Activated CD4-positive, CD25-positive, alpha-beta regulatory T cell treated with anti-CD3 and anti-CD28 coated beads, Interleukin-2, amount 50 U/mL, for 72 hours (primary cell): ENCODE measurements at regions not wholly inside any gene's neighbourhood (a gene's known extent, or its start where the extent isn't known, plus 50 kb on each side); places are given as distances from the start of the nearest gene placed in this dataset.

Experiments
- DNase-seq: peaks from one replicate; pipeline ENCODE4 v3.0.0; 2021

DNA sequence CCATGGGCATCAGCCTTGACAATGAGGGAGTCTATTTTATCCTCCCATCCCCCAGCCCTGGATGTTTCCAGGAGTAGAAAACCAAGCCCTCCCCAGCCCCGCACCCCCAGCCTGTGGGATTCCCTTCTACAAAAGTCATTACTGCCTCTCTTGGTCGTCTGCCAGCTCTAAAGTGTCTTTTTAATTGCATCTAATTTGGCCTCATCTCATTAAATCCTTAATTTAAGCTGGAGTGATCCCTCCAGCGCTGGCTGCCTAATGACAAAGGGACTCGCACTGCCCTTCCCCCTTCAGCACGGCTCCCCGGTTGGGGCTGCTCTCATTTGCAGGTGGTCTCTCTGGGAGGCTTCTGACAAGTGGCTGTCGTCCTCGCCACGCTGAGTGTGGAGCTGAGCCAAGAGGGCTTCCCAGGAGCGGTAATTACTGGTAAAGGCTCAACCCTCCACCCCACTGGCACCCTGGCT is 107.9 kb upstream of the ALDH1B1 start:
- no peak for DNase-seq

DNA sequence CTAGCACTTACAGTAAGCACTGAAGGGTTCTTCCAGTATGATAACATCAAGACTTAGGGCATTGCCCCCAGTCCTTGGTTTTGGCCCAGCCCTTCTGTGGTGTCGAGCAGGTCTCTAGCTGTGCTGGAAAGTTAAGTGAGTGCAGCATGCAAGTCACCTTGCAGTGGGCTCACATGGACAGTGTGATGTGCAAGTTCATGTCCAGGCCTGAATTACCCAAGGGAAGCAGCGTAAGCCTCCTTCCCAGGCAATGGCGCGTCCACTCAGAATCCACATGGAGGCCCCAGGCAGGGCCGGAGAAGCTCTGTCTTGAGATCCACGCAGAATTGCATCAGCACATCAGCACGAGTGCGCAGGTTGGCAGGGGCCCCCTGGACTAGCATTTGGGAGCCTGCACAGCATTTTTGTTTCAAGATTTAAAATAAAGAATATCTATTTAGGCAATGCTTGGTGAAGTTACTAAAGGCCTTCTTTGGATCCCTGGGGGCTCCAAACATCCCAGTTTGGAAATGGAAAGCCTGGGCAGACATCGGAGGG is 108.4 kb upstream of the ALDH1B1 start:
- DNase-seq = no peak

DNA sequence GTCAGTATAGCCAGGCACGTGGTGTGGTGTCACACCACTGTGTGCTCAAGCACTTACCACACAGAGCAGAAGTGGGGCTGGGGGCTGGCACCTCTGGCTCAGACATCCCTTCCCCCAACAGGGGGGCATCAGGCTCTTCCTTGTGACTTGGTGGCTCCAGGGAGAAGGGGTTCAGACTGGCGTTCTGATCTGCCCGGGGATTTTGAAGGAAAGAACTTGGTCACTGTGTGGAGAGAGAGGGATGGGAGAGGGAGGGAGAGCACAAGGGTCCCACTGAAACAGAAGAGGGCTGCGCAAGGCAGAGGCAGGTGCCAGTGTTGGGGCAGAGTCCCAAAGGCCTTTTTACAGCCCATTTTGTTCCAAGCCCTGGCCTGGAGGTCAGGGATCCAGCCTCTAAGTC is 109.7 kb upstream of the ALDH1B1 start:
- DNase-seq = no peak

DNA sequence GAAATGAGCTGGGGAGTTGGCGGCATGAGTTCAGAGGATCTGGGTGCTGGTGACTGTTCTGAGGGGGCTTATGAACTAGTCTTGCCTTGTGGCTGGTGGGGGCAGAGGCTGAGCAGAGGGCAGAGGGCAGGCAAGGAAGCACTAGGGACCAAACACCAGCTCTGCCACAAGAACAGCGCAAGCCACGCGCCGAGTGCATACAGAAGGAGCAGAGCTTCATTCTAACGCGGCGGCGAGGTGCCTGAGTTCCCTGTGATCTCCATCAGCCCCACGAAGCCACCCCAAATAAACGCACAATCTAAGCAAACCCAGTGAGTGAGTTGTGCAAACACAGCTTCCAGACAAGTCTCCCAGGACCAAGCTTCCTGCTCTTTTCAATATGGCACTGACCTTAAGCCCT is 110.6 kb upstream of the ALDH1B1 start:
- no peak for DNase-seq

DNA sequence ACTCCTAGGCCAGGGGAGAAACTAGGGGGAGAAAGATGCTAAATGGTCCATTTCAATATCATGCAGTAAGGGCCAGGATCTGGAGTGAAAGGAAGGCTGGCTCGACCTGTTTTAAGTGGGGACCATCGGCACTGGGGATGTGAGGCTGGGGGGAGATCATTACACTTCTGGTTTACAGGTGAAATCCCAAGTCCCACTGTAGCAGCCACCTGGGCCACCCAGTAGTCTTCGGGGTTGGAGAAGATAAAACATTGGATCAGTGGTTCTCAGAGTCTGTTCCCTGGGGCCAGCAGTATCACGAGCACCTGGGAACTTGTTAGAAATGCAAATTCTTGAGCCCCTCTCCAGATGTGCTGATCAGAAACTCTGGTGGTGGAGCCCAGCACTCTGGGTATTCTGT is 111.3 kb upstream of the ALDH1B1 start:
- DNase-seq = no peak

DNA sequence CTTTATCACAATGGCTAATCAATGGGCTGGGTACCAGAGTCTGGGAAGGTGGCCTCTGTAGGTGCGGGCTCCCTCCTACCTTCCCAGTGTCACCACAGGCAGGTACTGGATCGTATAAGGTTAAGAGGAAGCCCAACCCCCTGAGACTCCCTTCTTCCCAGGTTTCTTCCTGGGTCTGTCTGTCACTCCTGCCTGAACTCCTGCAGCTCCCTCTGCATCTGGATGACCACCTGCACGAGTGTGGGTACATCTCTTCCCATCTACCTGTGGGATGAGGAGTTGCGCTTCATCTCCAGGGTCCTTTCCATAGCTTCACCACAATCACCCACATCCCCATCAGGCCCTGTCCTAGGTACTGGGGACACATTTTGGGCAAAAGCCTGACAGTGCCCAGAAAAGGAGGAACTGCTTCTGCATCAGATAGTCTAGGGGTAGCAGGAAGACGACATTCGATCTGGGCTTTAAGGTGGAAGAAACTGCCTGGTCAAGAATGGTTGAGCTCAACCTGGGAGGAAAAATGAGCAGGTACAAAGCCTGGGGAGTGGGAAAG is 112.2 kb upstream of the ALDH1B1 start:
- DNase-seq = no peak

DNA sequence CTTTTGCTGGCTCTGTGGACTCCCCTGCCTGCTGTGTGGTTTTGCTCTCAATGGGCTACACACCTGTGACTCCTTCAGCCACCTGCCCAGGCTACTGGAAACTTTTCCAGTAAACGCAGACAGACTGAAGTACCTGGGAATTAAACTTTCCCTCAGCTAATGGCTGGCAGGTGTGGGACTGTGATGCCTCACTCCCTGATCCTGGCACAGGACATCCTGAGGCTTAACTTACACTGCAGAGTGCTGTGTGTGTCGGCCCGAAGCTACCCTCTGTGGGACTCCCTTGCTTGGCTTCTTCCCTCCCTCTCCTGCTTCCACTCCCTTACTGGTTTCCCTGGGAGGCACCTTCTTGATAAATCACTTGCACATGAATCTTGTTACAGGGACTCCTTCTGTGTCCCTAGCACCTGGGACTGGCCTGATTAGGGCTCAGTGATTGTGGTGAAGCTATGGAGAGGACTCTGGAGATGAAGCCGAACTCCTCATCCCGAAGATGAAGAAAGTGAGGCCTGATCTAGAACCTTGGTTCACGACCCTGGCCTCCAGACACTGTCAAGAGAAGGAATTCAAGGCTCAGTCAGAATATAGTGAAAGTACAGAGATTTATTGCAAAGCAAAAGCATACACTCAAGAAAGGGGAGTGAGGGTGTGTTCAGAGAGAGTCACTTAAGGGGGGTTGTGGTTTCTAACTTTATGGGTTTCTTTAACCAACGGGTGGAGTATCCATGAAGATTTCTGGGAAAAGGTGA is 113.4 kb upstream of the ALDH1B1 start:
- no peak for DNase-seq

DNA sequence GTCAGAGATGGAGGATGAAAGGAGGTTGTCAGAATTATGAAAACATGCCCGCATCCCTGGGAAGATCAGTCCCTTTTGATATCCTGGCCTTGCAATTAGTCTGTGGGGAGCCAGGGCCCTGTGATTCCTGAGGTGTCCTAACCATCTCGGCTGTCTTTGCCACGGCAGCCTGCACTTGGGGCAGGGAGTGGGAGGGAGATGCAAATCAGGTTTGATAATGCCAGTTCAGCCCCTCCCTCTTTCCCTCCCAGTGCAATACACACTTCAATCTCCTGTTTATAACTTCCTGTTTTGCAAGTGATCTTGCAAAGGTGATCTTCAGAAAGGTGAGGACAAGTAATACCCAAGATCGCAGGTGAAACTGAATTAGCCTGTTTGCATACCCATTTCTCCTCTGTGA is 114.0 kb upstream of the ALDH1B1 start:
- no peak for DNase-seq

DNA sequence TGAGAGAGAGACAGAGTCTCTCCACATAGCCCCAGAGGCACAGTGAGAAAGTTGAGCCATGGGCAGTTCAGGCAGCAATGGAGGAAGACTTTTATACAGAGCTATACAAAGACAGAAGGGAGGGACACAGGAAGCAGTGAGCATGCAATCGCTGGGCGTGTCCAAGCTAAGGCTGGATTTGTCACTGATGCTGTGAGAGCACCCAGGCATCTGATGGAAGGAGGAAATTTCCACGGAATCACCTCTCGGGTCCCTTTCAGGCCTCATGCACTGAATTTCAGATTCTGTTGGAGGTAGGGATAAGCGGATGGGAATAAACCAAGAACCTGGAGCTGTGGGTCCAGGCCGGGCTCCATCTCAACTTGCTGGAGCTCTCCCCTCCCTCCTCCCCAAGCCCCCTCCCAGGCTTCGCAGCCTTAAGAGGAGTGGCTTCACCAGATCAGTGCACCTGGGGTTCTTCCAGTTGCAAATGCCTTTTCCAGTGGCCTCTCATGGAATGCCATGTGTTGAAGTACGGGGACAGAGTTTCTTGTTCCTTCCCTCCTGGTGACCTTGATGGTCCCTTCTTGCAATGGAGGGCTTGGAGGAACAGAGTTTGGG is 114.8 kb upstream of the ALDH1B1 start:
- DNase-seq = no peak

DNA sequence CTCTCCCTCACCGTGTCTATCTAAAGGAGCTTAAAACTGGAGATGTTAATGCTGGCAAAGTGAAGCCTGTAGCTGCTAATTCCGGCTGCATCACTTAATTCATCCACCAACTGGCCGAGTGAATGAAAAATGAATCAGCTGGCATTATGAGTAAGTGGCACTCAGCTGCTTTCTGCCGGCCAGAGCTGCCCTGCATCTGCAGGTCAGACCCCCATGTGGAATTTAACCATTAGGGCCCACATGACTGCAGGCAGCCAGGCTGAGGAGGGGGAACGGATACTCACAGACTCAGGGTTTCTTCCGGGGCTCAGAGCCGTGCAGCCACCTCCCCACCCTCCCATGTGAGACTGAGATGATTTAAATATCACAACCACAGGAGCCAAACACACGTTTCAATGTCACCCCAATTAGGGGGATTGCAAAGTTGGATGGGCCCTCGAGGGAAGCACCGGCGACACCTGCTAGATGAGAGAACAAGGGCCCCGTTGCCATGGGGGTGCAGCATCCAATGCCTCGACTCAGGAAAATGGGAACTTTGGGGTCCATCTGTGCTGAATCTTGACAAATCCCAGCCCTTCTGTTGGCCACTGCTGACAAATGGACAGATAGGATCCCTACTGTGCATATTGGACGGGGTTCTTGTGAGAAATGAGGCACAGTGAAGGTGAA is 115.6 kb upstream of the ALDH1B1 start:
- no peak for DNase-seq

DNA sequence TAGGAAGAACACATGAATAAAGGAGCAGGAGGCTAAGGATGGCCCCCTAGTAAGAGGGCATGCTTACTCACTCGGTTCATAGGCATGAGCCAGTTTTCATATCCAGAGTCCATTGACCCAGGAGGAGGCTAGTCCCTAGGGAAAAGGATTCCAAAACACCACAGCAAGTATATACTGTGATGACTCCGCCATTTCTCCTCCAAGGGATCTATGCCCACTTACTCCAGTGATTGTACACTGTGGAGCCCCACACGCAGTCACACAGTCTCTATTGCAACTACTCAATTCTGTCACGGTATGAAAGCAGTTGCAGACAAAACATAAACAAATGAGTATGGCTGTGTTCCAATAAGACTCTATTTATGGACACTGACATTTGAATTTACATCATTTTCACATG is 117.7 kb upstream of the ALDH1B1 start:
- DNase-seq = no peak

DNA sequence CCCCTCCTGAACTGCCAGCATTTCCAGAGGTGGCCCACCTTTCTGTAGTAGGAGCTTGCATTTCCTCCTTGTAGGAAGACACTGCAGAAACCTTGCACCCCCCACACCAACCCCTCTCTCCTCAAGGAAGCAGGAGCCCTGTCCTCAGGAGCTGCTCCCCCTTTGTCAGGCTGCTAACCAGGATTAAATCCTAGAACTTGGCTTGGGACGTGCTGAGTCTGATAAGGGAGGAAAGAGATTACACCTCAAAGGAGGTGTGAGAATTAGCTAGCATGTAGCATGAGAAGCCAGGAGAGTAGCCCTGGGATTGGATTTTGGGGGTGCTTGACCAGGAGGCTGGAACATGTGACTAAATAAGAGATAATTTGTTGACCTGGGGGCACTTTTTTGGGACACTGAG is 119.8 kb upstream of the ALDH1B1 start:
- DNase-seq = no peak

DNA sequence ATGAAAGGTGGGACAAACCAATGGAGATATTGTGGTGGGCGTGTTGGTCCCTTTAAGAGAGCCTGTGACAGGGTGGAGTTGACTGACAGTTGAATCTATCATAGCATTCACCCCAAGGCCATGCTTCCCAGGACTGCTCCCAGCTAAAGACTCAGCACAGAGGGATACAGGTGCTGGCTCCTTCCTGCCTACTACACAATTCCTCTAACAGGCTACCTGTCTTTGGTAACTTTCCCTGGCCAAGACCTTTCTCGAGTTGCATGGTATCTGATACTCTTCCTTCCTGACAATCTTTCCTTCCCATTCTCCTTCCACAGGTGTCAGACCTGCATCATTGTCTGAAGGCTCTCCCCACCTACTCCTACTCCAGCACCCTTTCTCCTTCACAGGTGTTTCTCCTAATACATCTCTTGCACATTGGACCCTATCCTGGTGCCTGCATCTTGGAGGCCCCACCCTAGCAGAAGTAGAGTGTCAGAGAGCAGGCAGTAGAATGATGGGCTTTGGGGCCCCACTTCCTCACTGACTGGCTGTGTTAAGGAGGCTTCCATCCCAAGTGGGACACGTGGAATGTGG is 120.7 kb upstream of the ALDH1B1 start:
- DNase-seq = no peak

DNA sequence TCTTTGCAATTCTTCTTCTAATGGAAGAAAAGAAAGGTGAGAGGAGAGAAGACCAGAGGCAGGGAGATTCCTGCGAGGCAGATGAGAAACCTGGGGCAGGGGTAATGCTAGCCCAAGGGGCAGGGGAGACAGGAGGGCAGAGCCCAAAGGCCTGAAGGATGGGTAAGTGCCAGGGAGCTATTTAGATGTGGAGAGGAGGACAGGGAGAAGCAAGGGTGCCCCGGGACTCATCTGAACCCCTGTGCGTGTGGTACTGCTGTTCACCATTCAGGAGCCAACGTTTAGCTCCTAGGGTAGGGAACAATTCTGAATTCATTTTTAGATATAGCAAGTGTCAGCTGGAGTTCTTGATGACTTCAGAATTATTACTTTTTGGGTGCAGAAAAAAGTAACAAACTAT is 122.7 kb upstream of the ALDH1B1 start:
- DNase-seq = no peak

DNA sequence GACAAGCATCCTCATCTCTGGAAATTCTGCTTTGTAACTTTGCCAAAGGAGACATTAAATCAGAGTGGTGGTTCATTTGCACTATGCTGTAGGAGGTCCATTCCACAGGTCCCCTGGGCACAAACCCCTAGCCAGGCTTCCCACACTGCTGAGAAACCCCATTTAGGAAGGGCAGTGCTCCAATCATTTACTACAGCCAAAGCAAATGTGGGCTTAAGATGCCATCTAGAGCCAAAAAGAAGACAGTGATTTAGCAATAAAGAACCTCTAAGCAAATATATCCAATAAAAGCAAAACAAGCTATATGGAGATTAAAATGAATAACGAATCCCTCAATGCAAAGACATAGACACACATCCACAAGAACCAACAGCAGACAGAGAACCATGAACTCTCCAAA is 129.0 kb upstream of the ALDH1B1 start:
- no peak for DNase-seq

DNA sequence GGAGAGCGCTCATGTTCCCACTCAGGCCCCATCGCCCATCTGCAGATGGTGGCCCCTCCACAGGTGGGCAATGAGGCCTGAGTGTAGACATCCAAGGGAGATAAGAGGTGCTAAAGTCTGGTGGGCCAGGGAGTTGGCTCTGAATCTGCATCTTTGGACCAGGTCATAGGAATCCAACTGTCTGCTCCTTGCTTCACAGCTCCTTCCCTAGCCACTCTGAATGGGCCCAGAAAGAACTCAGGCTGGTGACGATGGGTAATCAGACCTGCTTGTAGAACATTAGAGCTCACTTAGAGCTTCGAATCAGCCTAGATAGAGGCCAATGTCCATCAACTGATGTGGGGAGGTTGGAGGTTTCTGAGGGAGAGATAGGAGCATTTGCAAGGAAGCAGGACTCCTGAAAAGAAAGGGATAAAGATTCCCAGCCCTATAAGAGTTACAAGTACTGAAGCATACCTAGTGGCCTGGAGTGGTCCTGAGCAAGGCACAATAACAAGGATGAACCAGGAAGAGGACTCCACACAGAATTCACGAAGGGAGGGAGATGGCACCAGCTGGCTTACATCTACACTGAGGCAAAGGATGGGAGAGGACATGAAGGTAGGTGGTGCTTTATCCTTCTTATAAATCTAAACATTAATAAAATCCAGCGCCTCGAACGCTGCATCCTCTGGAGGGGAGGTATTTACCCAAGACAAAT is 132.8 kb upstream of the ALDH1B1 start:
- DNase-seq = no peak

DNA sequence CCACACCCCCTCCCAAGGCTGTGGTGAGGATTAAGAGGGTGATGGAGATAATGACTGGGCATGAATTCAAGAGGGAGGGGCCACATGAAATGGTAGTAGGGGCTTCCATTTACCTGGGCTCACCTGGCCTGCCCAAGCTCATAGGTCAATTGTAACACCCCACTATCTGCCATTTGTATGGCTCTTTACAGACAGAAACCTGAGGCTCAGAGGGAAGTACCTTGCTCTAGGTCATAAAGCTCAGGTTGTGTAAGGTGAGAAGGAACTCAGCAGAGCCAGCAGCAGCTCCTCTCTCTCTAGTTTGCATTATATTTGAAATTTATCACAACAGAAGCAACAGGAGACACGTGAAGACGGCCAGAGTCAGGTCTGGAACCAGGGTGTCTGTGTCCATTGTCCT is 133.4 kb upstream of the ALDH1B1 start:
- DNase-seq = no peak

DNA sequence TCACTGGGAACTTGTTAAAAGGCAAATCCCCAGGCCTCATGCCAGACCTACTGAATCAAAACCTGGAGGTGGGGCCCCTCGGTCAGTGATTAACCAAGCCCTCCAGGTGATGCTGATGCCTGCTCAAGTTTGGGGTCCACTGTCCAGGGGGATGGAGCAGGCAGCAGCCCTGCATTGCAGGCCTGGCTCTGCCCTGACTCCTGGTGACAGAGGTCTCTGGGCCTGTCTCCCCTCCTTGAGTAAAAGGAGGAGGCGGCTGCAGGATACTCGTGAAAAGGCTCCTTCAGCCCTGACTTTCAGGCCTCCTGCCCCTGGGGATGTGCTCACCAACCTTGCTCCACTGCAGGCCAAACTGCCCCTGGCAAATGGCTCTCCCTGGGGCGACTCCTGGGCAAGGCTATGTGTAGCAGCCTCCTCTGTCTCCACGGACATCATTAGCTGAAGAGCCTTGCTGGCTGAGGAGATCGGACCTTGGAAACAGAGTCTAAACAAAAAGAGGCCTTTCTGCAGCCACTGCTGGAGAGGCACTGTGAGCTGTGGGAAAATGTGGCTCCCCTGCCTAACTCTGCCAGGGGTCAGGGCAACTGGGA is 134.8 kb upstream of the ALDH1B1 start:
- no peak for DNase-seq

DNA sequence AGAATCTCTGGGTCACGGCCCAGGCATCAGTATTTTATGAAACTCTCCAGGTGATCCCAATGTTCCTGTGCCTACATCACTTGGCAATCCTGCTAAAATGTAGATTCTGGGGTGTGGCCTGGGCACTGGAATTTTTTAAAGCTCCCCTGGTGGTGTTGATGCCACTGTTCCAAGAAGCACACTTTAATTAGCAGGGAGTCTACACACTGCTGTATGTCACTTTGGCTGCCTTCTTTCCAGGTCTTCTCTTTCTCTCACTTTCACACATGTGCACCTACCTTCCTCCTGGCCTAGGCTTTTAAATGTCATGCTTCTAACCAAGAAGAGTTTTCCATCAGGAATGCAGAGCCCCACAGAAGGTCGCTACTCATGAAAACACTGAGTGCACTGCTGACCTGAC is 136.0 kb upstream of the ALDH1B1 start:
- DNase-seq = no peak

DNA sequence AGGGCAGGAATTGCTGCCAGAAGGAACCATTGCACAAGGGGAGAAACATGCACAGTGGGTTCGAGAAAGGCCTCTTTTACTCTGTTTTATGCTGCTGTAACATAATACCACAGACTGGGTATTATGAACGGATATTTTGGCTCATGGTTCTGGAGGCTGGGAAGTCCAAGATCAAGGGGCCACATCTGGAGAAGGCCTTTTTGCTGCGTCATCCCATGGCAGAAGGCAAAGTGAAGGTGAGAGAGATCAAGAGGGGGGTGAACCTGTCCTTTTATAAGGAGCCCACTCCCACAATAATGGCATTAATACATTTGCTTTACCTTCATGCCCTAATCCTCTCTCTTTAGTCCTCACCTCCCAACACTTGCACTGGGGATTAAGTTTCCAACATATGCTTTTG is 136.9 kb upstream of the ALDH1B1 start:
- DNase-seq = no peak

DNA sequence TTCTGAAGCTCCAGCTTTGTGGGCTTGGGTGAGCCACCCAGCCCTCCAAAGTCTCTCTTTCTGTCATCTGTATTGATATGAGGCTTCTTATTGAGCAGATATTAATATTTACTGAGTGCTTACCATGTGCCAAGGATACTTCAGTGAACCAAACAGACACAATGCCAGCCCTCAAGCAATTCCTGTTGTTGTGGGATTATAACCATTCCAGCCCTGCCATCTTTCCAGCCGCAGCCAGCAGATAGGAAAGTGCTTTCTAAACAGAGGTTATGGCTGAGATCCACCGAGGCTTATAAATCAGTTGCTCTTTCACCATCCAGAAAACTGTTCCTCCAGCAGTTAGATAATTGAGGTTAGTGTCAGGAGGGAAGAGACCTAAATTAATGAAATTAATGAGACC is 137.7 kb upstream of the ALDH1B1 start:
- DNase-seq = no peak

DNA sequence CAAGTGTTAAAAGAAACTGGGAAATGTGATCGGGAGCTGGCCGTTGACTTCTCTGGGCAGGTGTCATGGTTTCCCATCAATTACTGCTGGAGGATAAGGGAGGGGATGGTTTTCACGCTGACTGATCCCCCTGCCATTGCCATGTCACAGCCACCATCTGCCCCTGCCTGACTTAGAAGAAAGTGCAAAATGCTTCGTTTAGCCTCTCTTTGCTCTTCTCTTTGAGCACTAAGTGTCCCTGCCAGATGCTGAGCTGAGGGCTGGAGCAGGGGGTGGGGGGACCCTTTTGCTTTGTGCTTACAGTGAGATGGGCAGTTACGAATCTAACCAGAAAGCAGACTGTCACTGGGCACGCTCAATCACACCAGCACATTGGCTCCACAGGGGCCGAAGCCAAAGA is 138.4 kb upstream of the ALDH1B1 start:
- no peak for DNase-seq
